HG02840 (cell line): ENCODE measurements at regions not wholly inside any gene's neighbourhood (a gene's known extent, or its start where the extent isn't known, plus 50 kb on each side); places are given as distances from the start of the nearest gene placed in this dataset.

Experiments used
- ATAC-seq: cut with Tn5 transposase; IDR thresholded peaks from one replicate; pipeline ENCODE4 v1.9.1; 2021; ENCODE audit warnings: mild to moderate bottlenecking, moderate library complexity, moderate number of reproducible peaks; ENCODE audit not compliant: unreplicated experiment, low FRiP score

DNA sequence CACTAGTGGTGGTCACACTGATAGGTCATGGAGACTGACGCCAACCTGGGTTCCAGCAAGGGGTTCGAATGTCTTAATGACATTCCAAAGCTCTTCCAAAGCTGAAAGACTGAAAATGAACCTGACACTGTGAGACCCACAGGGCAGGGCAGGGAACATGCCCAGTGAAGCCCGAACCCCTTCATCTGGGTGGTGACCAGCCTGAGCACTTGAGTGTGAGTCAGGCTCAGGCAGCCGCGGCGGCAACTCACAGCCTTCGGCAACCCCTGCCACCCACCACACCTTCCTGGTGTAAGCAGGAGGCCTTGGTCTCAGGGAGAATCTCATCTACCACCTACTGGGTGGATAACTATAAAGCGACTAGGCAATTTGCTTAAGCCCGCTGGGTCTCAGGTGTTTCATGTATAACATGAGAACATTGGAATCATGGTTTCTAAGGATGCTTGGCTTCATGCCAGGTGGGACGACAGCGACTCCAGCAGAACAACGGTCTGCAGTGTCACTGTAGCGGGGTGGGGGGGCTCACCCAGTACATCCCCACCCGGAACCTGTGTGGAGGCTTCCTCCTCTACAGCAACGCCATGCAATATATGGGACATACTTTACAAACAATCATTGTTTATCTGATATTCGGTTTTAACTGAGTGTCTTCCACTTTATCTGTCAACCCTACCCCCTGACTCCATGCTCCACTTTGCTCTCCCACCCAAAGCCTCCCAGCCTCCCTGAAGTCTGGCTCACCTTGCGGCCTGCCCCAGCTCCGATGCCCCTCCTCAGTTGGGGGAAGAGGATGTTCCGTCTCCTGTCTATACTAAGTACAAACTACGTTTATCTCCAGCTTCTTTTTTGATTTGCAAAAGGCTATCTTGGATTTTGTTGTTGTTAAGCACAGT is 125.0 kb upstream of the MEF2A start:
- no peak for ATAC-seq

DNA sequence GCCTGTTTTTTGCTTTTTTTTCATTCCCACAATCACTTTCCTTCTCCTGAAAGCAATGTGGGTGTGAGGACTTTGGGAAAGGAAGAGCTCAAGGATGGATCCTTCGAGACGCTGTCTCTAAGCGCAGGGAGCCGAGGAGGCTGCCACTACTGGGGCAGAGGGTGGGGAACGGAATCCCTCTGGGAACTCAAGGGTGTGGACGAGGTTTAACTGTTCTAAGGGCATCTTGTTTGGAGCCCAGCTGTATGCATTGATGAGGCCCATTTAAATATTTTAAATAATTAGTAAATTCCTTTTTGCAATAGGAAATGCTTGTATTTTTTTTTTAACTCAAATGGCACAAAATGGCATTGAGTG is 124.4 kb upstream of the MEF2A start:
- no peak for ATAC-seq

DNA sequence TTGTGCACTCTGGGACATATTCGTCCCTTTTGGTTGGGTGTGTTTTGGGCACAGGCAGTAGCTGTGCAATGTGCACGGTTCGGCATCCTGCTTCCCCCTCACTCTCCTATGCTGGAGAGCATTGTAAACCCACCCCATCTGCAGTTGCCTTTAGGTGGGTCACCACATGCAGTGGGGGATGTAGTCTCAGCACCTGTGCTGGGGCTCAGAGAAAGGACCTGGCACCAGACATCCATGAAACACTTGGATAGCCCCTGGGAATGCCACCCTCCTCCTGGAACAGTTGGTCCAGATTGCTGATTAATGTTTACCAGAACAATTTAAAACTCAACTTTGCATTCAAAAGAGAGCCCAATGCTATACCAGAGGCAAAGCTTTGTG is 123.9 kb upstream of the MEF2A start:
- no peak for ATAC-seq

DNA sequence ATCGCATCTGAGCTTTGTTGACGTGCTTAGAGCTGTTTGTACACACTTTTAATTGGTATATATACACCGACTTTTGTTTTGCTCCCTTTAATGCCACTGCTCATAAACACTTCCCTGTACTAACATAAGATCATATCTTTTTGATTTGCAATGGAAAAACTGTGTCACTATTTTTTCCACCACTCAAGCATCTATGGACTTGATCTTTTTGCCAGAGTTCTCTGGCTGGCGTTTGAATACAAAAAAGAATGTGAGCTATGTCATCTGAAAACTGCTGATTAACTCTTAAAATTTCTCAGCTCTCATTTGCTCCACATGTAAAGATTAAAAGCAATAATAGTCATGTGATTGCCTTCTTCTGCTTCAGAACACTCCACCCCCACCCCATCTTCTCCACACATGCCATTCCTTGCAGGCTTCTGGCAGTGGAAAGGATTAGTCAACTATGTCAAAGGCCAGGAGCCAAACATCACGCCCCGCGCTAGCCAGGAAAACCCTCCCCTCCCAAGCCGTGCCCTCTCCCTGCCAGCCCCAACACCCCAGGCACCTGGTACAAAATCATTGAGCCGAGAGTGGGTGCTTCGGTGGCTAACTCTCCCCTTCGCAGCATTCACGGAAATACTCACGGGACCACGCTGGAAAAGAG is 123.4 kb upstream of the MEF2A start:
- ATAC-seq: no peak

DNA sequence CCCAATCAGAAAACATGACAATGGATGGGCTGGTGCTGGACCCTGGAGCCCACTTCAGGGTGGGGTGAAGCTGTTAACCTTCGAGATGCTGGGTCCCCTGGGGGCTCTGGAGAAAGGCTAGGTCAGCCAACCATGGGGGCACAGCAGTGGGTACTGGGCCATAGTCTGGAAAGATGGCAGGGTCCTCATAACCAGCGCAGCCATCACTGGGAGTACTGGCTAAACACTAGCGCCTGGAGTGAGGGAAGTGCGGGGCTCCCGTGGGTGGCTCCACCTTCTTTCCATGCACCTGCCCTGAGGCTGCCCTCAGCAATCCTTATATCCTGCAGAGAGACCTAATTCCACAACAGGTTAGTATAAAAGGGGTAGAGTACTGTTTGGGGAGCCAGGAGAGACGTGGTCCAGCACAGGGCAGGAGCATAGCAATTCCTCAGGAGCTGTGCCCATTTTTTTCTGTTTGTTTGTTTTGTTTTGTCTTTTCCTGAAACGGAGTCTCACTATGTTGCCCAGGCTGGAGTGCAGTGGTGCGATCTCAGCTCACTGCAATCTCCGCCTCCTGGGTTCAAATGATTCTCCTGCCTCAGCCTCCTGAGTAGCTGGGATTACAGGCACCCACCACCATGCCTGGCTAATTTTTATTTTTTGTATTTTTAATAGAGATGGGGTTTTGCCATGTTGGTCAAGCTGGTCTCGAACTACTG is 122.6 kb upstream of the MEF2A start:
- ATAC-seq: no peak

DNA sequence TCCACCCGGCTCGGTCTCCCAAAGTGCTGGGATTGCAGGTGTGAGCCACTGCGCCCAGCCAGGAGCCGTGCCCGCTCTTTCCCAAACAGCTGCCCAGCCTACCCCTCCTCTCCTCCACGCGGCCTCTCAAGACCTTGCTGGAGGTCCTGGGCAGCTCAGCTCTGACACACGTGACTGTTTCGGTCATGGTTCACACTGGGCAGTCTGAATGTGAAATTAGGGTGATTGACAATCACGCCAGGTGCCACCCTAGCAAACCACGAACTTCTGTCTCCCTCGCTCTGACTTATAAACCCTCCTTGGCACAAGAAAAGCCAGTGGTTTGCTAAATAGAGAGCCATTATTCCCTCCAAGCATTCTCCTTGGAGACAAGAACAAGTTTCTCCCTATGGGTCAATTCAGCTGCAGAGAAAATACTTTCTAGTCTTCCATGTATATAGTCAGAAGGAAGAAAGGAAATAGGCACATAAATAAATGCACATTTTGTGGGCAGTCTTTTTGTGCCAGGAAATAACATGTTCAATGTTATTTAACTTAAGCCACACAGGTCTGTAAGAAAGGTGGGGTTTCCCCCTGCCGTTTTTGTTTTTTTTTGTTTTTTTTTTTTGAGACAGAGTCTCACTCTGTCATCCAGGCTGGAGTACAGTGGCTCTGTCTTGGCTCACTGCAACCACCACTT is 121.9 kb upstream of the MEF2A start:
- ATAC-seq: no peak

DNA sequence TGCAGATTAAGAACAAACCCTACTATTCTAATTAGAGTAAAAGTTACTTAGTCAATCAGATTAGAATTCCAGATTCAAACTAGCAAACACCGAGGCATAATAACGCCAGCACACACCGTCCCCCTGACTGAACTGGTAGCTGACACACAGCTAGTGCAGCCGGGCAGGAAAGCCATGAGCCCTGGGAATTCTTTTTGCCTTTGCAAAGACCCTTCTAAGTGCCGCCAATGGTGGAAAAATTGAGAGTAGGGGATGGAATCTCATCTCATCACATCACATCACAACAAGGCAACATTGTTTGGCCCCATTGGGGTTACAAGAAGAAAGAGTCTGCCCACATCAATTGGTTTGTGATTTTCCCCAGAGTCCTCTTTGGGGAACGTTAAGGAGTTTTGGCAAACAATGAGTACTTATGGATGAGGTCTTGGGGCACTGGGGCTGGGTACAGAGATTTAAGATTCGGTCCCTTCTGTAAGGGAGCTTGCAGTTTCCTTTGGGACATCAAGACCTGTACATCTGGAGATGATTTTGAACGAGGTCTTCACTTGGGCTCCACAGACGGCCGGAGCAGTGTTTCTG is 120.4 kb upstream of the MEF2A start:
- no peak for ATAC-seq

DNA sequence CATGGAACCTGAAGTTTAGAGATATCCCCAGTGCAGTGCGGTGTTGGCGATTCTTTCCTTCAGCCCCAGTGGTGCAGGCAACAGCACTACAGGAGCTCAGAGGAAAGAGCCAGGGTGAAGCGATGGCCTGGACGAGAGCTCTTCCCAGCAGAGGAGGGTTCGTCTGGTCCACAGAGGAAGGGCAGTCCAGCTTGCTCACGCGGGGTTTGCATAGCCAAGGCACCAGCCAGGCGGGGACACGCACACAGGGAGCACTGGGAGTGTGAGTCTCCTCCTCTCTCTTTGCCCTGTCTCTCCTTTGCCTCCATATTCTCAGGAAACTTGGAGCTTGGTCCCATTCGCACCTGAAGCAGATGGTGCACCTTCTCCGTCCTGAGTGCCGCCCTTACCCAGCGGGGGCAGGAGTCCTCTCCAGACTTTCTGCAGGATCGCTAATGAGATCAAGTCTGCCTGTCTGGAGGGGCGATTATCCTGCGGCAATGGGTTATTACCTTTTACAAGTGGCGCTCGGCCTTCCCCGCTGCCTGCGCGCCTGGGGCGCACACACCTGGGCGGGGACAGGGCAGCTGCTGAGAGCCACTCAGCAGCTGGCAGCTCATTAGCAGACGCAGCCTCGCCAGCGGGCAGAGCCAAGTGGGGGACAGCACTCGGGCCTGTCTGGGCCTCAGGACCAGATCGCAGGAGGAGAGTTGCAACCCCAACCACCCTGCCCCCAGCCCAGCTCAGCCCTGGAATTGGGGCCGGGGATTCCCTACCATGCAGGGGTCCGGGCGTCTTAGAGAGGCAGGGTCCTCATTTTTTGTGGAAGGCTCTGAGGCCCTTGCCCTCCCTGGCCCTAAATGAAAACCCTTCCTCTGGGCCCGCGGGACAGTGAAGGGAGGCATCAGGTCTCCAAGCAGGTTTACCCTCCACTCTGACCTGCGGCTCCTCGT is 119.0 kb upstream of the MEF2A start:
- ATAC-seq: no peak

DNA sequence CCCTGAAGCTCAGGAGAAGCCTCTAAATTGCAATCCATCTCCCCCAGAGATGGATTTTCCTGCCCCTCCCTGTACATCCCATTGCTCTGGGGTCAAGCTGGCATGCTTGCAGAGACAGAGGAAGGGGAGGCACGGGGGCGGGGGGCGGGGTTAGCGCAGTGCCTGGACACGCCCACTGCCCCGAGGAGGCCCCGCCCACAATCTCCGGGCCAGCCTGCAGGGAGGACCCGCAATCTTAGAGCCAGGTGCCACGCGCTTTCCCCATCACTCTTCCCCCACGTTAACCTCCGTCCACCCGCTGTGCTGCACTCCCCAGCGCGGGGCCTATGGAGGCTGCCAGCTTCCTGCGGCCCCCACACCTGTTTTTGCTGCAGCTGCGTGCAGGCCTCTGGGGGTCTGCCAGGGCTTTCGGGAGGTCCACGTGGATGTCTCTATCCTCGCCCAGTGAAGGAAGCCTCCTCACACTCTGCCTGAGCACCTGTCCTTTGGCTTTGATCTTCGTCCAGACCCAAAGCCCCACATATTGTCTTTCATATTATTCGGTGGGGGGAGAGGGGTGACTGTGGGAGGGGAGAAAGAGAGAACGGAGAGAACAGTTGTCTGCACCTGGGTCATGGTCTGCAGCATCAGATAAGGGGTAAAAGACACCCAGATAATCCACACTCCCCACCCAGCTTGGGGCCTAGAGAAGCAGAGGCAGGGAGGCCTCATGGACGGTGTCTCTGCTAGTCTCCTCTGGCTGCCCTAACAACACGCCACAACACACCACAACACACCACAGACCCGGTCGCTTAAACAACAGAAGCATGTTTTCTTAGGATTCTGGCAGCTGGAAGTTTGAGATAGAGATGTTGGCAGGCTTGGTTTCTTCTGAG is 118.0 kb upstream of the MEF2A start:
- ATAC-seq: no peak

DNA sequence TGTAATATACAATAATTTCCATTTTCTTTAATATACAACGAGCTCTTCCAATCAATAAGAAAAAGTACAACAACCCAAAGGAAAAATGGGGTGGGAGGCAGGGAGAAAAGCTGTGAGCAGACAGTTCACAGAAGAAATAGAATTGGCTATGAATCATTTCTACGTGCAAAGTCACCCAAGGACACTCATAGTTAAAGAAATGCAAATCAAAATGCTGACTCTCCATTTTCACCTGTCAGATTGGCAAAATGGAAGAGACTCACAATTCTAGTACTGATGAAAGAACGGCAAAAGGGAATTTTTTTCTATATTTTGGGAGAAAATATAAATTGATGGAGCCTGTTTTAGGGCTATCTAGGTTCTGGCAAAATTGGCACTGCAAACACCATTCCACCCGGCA is 116.3 kb upstream of the MEF2A start:
- ATAC-seq: no peak

DNA sequence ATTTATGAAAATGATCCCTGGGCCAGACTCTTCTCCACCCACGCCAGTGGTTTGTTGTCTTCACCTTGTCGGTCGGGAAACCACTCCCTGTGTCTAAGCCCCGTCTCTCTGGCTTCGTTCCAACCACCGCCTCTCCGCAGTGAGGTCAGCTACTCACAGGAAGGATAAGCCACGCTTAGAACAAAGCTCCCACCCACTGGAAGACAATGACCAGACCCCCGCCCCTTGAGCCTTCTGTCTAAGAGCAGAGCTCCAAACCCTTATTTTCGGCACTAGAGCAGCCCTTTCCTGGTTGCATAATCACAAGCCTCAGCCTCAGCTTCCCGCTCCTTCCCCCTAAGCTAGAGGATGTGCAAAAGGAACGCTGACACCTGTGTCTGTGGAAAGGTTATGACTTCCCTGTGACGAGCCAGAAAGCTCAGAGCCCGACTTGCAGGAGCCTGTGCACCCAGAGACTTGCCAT is 114.9 kb upstream of the MEF2A start:
- peak; percentile 50 for ATAC-seq

DNA sequence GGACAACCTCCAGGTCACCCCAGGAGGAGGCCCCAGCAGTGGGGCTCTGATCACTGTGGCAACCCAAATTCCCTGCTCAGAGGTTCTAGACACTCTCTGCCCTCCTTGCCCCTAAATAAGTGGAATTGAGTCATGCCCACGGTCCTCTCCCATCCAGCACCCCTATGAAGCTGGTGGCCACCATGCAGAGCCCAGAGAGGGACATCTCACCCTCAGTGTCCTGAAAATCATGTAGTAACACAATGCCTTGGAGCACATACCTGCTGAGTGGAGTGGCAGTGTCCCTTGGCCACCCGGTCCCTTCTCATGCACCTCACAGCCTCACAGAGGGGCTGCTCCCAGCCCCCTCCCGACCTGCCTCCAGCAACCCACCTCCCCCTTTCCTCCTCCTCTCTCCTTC is 114.3 kb upstream of the MEF2A start:
- no peak for ATAC-seq

DNA sequence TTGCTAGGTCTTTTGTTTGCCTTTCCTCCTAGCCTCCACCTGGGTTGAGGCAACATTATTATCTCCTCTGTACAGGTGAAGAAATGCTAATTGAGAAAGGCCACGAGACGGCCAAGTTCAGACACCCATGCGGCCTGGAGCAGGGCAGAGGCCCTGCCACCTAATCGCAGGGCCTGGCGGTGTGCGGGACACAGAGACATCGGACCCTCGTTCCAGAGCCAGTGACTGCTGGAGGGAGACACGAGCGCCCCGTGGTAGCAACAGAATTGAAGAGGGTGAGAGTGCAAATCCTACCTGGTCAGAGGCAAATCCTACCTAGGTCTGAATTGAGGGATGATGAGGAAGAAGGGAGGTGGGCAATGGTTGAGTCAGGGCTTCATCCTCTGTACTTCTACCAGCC is 113.8 kb upstream of the MEF2A start:
- ATAC-seq: no peak

DNA sequence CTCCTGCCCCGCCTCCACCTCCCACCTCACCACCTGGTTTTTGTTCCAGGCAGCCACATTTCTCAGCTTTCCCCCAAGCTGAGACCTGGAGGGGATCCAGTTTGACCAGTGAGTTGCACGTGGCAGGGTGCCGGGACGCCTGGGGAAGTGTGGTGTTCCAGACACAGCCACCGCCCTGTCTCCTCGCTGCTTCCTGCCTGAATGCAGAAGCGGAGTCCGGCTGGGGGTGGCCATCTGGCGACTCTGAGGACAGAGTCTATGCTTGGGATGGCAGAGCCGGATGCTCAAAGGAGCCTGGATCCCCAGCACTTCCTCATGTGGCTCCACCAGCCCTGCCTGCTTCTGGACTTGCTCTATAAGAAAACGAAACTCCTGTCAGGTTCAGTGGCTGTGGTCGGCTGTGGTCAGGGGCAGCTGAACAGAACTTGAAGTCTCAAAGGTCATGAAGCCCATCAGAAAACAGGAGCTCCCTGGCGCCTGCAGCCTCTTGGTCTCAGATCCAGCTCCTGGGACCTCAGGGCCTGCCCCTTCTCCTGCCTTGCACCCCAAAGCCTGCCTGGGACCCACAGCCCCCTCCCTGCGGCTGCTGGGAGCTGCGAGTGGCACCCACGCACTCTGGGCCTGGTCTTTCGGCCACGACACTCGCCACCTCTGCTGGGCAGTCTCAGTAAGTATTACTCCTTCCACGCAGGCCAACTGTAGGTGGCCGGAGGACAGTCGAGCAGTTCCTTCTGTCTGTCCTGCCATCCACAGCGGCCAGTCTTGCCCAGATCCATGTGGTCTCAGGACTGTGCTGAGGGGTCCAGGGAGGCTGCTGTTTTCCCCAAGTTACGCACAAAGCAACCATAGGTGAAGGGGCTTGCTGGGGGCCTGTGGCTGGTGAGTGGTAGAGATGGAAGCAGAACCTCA is 112.8 kb upstream of the MEF2A start:
- peak; percentile 68 for ATAC-seq

DNA sequence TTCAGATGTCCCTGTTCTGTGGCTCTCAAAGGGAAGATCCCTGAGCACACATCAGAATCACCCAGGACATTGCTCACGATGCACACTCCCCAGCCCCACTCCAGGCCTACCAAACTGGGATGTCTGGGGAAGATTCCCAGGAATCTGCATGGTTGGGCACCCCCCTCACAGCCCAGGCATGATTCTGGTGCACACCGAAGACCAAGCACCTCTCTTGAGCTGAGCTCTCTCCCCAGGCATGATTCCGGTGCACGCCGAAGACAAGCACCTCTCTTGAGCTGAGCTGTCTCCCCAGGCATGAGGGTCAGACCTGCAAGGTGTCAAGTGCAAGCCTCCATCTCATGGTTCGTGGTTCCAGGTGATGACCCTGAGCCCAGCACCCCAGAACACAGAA is 112.2 kb upstream of the MEF2A start:
- no peak for ATAC-seq

DNA sequence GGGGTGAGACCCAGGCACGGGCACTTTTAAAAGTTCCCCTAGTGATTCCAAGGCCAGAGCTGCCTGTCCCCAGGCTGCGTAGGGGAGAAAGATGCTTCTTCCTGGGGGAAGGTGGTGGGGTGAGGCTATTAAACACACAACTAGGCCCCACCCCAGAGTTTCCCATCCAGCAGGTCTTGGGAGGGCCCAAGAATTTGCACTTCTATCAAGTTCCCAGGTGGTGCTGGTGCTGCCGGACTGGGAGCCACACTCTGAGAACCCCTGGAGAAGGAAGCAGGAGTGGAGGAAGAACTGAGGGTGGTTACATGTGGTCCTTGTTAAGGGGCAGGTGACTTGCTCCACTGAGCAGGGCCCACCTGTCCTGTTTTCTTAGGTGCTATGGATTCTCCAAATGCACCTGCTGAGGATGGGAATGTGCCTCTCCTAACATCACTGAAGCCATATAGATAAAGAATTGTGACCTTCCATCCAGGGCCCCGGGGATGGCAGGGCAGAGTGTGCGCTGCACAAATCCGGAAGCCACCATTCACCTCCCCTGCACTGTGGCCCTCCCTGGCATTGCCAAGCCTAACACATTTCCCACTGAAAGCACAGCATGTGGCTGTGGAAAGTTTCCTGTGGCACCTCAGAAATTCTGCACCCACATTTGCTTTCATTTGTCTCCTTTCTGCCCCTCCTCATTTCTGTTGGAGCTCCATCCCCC is 111.5 kb upstream of the MEF2A start:
- no peak for ATAC-seq
